H1 (cell line): ENCODE measurements at regions not wholly inside any gene's neighbourhood (a gene's known extent, or its start where the extent isn't known, plus 50 kb on each side); places are given as distances from the start of the nearest gene placed in this dataset.

Source experiments
- BCL11A ChIP-seq, 2 experiments: IDR thresholded peaks; one replicate each; pipeline ENCODE4 v1.6.1; 2011; ENCODE audit warnings: low read depth in 2 of 2, low read length in 2 of 2, mild to moderate bottlenecking in 2 of 2
- EP300 ChIP-seq, 2 experiments: IDR thresholded peaks; 1 replicate in 1 of 2; 2 replicates in 1 of 2; pipeline ENCODE4 v1.6.1; 2011 to 2012; ENCODE audit warnings: low read depth in 2 of 2, low read length in 2 of 2, mild to moderate bottlenecking in 2 of 2, borderline replicate concordance in 1 of 2, inconsistent platforms in 1 of 2, moderate library complexity in 1 of 2
- GTF2F1 ChIP-seq: IDR thresholded peaks from 2 replicates; pipeline ENCODE4 v1.6.1; 2012; ENCODE audit warnings: low read depth, low read length, improper control_type of control experiment, borderline replicate concordance
- MAFK ChIP-seq: IDR thresholded peaks from 2 replicates; pipeline ENCODE4 v1.6.1; 2012; ENCODE audit warnings: low read depth, mild to moderate bottlenecking, improper control_type of control experiment, low read length
- POLR2A ChIP-seq, 2 experiments: IDR thresholded peaks; 1 replicate in 1 of 2; 2 replicates in 1 of 2; pipeline ENCODE4 v1.6.1; 2011; ENCODE audit warnings: low read depth in 2 of 2, low read length in 2 of 2, mild to moderate bottlenecking in 2 of 2; ENCODE audit errors: control extremely low read depth in 1 of 2
- RFX5 ChIP-seq: IDR thresholded peaks from 2 replicates; pipeline ENCODE4 v1.6.1; 2011; ENCODE audit warnings: low read depth, low read length, improper control_type of control experiment, borderline replicate concordance
- RXRA ChIP-seq: IDR thresholded peaks from 2 replicates; pipeline ENCODE4 v1.6.1; 2011; ENCODE audit warnings: low read depth, mild to moderate bottlenecking, low read length, moderate library complexity; ENCODE audit not compliant: insufficient read depth
- SIN3A ChIP-seq, 2 experiments: IDR thresholded peaks in 1 of 2; conservative IDR thresholded peaks in 1 of 2; 2 replicates each; pipeline ENCODE4 v1.6.1; 2011 to 2012; ENCODE audit warnings: low read length in 2 of 2, improper control_type of control experiment in 1 of 2, low read depth in 1 of 2, mild to moderate bottlenecking in 1 of 2
- TAF1 ChIP-seq: IDR thresholded peaks from 2 replicates; pipeline ENCODE4 v1.6.1; 2011; ENCODE audit warnings: mild to moderate bottlenecking, low read depth, low read length
- YY1 ChIP-seq: IDR thresholded peaks from 2 replicates; pipeline ENCODE4 v1.6.1; 2011; ENCODE audit warnings: low read depth, mild to moderate bottlenecking, low read length
- ZNF274 ChIP-seq: IDR thresholded peaks from 2 replicates; pipeline ENCODE4 v1.7.0; 2012; ENCODE audit warnings: low read length, borderline replicate concordance; ENCODE audit errors: extremely low read depth
- TF ChIP-seq, protein P1 (sequence below): IDR thresholded peaks from 2 replicates; pipeline ENCODE4 v1.6.1; 2012; ENCODE audit warnings: inconsistent platforms
- TF ChIP-seq, protein P2 (sequence below), 3 experiments: IDR thresholded peaks; 1 replicate in 2 of 3; 2 replicates in 1 of 3; pipeline versions ENCODE4 v1.5.1 to v1.6.1; 2011; ENCODE audit warnings: low read length in 3 of 3, mild to moderate bottlenecking in 3 of 3, inconsistent platforms in 2 of 3, low read depth in 1 of 3, moderate library complexity in 1 of 3; ENCODE audit not compliant: insufficient read depth in 1 of 3; ENCODE audit errors: control extremely low read depth in 1 of 3

DNA sequence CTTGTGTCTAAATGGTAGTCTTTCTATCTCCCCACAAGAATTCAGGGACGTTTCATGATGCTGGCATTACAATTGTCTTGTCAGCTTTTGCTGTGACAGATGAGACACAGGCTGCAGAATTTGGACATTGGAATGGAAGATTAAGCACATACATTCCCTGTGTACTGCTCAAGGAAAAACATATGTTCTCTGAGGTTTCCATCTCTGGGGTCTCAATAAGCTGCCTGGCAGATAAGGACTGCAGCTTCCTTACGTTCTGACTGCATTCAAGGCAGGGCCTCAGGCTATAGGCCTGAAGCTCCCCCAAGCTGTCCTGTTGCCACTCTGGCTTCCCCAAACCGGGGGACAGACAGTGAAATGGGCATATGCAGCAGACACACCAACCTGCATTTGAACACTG lies 91.3 kb upstream of the KL start:
- TF ChIP-seq, protein P1, sequence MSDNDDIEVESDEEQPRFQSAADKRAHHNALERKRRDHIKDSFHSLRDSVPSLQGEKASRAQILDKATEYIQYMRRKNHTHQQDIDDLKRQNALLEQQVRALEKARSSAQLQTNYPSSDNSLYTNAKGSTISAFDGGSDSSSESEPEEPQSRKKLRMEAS: no peak
- no peak for TF ChIP-seq SIN3A (conservative IDR thresholded peaks at IDR 0.05 in 1 of 2, IDR thresholded peaks at IDR 0.05 in 1 of 2; ENCODE audit: low read depth in 1 of 2, low read length in 2 of 2)
- TF ChIP-seq, protein P2, sequence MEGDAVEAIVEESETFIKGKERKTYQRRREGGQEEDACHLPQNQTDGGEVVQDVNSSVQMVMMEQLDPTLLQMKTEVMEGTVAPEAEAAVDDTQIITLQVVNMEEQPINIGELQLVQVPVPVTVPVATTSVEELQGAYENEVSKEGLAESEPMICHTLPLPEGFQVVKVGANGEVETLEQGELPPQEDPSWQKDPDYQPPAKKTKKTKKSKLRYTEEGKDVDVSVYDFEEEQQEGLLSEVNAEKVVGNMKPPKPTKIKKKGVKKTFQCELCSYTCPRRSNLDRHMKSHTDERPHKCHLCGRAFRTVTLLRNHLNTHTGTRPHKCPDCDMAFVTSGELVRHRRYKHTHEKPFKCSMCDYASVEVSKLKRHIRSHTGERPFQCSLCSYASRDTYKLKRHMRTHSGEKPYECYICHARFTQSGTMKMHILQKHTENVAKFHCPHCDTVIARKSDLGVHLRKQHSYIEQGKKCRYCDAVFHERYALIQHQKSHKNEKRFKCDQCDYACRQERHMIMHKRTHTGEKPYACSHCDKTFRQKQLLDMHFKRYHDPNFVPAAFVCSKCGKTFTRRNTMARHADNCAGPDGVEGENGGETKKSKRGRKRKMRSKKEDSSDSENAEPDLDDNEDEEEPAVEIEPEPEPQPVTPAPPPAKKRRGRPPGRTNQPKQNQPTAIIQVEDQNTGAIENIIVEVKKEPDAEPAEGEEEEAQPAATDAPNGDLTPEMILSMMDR (IDR thresholded peaks at IDR 0.05; ENCODE audit: control extremely low read depth in 1 of 3, insufficient read depth in 1 of 3, low read depth in 1 of 3, low read length in 3 of 3): no peak
- no peak for TF ChIP-seq TAF1
- no peak for TF ChIP-seq ZNF274
- no peak for TF ChIP-seq BCL11A (IDR thresholded peaks at IDR 0.05; ENCODE audit: low read depth in 2 of 2, low read length in 2 of 2)
- TF ChIP-seq RXRA: no peak
- TF ChIP-seq MAFK: no peak
- no peak for TF ChIP-seq YY1
- no peak for TF ChIP-seq GTF2F1
- TF ChIP-seq POLR2A (IDR thresholded peaks at IDR 0.05; ENCODE audit: control extremely low read depth in 1 of 2, low read depth in 2 of 2, low read length in 2 of 2): no peak
- TF ChIP-seq EP300 (IDR thresholded peaks at IDR 0.05; ENCODE audit: borderline replicate concordance in 1 of 2, low read depth in 2 of 2, low read length in 2 of 2): no peak
- TF ChIP-seq RFX5: no peak
